ENCODE measurements at regions not wholly inside any gene's neighbourhood (a gene's known extent, or its start where the extent isn't known, plus 50 kb on each side); places are given as distances from the start of the nearest gene placed in this dataset.
A peak's percentile ranks its signal among the peaks of the same experiment; 100 is the strongest.

GRCh38 chr10:78528749-78529204, 495.1 kb downstream of the RPS24 start:
- DNase-seq, result no peak

GRCh38 chr10:78529262-78529661, 495.6 kb downstream of the RPS24 start:
- no peak for DNase-seq

- no peak for DNase-seq
Measured at GRCh38 chr10:78531088-78531487, 497.4 kb downstream of the RPS24 start.

GRCh38 chr10:78532480-78533042, 498.9 kb downstream of the RPS24 start:
- no peak for DNase-seq

DNA sequence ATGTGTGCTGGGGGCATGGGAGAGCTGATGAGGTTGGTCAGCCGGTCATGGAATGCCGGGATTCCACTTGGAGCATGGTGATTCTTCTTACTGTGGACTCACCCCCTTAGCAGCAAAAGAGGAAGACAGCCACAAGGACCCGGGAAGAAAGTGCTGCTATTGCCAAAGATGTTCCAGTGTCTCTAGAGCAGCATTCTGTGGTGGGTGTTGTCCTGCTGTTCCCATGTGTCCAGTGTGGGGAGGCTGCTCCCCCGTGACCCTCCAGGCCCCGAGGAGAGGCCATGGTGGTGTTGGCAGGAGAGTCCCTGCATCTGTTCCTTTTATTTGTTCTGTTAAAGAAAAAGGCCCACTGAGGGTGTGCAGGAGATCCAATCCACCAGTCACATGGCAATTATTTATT, 499.4 kb downstream of the RPS24 start:
- no peak for DNase-seq

GRCh38 chr10:78533776-78534175, 500.1 kb downstream of the RPS24 start:
- no peak for DNase-seq

DNA sequence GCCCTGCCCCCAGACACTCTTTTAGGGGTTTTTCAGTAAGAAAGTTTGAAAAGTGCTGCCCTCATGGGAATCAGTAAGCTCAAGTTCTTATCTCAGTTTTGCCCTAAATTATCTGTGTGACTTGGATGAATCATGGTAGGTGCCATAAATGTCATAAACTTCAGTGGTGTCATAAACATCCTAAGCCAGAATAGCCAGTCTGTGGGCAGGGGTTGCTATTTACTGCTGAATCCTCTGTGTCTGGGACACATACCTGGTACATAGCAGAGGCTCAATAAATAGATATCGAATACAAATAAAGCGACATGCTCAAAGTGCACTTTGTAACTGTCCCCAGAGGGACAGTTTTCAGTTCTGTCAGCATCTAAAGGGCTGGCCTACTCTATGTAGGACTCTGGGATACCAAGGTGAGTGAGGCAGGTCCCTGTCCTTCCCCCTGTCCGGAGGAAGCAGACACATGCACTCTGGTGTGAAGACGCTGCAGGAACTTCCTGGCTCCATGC, 502.1 kb downstream of the RPS24 start:
- no peak for DNase-seq

- DNase-seq, result no peak
Measured at GRCh38 chr10:78537018-78537417, 503.4 kb downstream of the RPS24 start.

- DNase-seq, result no peak
Measured at GRCh38 chr10:78539247-78539766, 505.6 kb downstream of the RPS24 start.

- no peak for DNase-seq
Measured at GRCh38 chr10:78540355-78541076, 506.9 kb downstream of the RPS24 start.

DNA sequence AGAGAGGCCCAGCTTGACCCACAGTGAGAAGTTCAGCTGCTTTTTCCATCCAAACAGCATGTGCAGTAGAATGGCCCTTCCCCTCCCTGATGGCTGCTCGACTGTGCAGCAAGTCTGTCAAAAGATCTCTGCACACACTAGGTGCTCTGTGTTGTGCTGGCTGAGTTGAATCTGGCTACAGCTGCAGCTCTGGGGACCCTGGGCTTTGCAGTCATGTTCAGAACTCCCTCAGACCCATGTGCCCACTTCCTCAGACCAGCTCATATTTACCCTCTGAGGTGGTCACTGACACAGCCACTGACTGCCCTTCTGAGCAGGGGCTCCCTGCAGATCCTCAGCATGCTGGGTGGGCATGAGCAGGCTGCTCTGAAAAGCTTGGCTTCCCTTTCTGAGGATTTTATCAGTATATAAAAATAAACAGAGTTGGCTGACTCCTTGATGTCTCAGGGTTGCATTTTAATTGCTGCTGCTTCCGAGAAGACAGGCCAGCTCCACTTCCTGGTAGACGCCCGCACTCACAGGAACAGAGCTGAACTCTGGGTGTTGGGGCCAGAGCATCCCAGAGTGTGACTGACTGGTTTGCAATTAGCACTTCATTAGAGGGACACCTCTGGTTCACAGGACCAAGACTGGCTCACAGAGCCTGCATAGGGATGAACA, 507.9 kb downstream of the RPS24 start:
- DNase-seq, result no peak

DNA sequence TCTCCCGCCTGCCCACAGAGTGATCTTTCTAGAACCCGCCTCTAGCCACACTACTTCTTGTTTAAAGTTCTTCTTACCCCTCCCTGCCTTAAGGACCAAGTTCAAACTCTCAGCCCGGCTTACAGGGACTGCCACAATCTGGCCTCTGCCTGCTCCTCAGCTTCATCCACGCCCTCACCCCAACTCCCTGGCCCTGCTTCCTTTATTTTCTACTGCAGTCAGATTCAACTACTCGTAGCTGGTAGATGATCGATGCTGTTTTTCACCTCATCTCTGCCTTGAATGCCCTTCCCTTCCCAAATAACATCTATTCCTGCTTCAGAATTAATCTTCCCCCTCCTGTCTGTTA, 508.5 kb downstream of the RPS24 start:
- DNase-seq, result no peak

DNA sequence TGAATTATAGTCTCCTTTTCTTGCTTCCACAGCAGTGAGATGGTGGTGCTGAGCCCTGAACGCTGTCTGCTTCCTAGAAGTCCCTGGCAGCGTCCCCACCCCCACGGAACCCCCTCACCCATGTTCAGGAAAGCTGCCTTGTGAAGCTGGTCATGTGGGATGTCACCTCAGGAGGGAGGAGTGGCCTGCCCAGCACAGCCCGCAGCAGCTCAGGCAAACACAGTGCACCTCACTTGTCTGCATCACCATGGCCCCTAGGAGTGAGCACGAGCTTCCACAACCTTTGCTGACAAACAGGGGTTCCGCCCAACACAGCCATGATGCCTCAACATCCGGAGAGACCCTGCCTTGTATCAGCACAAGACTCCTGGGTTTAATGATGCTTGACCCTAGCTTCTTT, 508.9 kb downstream of the RPS24 start:
- DNase-seq, result no peak

- DNase-seq, result no peak
Measured at GRCh38 chr10:78543031-78543748, 509.5 kb downstream of the RPS24 start.

DNA sequence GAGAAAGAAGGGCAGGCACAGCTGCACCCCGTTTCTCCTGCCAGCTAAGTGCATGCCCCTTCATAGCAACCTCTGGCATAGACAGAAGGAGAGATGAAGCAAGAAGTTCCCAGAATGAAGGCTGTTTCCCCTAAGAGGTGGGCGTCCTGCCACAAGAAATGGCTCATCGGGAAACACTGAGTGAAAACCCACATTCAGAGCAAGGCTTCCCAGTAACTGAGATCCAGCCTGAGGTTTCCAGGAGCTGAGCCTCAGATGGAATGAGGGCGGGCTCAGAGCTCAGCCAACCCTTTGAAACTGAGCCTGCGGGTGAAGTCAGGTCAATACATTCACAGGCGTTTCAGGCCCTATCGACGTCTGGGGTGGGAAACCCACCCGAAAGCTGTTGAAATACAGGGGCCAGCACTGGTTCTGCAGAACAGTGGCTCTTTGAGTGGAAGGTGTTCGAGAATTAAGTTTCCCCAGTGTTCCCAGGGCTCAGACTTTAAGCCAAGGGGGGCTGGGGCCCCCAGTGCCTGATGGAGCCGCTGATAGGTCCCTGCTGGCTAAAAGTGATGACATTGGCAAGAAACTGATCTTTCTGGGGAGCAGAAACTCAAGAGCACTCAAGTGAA, 510.2 kb downstream of the RPS24 start:
- peak; percentile 74 for DNase-seq

DNA sequence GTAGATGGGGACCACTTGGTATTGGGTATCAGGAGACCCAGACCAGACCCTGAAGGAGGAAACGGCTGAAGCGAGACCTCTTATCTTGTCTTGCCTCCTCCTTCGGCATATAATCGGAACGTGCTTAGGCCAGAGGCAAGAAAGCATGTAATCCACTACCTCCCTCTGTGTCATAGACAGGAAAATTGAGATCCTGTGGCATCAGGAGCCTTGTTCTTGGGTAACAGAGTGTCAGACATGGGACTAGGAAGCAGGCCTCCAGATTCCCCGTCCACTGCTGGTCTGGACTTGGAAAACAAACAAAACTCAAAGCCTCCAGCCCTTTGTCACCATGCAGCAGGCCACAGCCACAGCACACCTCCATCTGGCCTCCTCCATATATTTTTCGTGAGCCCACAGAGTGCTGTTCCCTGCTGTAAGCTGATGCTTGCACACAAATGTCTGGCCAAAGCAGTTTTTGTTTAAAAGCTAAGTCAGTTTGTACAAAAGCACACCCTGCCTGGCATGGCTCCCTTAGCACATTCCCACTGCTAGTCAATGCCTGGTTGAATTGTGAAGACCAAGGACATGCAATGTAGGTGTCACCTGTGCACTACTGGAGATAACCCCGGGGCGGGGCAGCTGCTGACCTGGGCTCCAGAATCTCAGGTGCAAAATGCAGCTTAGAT, 510.9 kb downstream of the RPS24 start:
- no peak for DNase-seq

DNA sequence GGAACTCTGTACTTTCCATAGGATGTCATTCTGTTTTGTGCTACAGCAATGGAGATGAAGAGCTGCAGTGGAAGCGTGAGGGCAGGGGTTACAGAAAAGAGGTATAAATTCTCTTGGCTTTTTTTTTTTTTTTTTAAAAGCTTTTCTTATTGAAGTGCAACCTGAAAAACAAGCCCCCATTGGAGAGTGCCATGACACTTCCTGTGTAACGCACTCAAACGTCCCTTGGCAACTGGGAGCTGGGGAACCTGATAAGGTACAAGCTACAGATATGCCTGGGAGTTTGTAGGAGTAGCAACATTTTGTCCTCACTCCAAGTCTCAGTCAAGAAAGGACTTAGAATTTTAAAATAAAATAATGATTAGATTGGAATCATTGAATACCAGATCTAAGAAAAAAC, 512.1 kb downstream of the RPS24 start:
- no peak for DNase-seq

GRCh38 chr10:78547397-78547796, 513.7 kb downstream of the RPS24 start:
- DNase-seq, result no peak

DNA sequence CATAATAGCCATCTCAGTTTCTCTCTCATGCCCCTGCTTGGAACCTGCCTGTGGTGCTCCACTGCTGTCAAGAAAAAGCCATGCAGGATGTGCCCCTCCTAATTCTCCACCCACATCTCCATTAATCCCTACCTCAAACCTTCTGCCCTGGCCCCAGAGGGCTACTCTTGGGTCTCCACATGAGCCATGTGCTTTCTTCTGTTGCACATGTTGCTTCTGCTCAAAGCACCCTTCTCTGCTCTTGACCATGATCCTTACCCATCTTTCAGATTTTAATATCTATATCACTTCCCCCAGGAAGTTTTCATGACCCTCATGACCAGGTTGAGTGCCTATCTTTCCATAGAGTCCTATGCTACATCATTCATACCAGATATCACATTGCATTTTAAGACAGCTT, 514.2 kb downstream of the RPS24 start:
- DNase-seq, result no peak

DNA sequence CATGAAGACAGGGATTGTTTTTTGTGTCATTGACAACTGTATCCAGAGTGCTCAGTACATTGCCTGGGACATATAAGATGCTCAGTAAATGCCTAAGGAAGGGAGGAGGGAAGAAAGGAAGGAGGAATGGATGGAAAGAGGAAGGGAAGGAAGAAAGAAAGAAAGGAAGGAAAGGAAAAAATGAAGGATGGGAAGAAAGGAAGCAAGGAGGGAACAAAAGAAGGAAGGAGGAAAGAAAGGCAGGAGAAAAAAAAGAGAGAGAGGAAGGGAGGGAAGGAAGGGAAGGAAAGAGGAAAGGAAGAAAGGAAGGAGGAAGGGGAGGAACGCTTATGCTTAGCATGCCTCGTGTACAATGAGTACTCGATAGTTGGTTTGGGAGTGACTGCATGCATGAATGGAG, 514.7 kb downstream of the RPS24 start:
- no peak for DNase-seq

DNA sequence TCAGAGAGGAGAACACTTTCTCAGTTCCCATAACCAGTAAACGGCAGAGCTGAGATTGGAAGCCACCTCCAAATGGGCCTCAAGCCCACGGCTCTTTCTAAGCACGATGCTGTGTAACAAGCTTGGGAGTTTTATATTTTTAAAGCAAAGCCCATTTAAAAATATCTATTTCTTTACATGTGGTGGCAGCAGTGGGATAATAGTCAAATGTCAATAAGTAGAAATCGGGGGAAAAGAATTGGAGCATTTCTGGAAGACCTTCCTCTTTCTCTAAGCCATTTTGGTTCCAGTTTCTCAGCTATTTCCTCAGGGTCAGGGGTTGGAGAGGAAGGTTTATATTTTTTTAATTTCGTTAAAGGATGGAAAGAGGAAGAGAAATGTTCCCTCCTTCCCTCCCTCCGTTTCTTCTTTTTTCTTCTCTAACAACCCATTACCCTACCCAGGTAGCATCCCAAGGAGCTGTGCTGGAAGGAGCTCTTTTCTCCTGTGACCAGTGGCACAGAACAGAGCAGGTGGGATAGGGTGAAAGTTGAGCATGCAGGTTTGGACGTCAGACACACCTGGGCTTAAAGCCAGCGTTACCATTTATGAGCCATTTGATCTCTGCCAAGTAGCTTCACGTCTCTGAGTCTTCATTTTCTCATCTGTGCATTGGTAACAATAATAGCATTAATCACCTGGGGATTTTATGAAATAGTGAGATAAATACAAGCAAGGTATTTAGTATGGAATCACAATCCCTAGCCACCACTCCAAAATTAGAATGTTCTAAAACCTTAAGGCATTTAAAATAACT, 515.7 kb downstream of the RPS24 start:
- no peak for DNase-seq

All from eye (tissue), 1 donor.